NCI-H774 (cell line): ENCODE measurements at regions not wholly inside any gene's neighbourhood (a gene's known extent, or its start where the extent isn't known, plus 50 kb on each side); places are given as distances from the start of the nearest gene placed in this dataset.

Experiments
- DNase-seq: peaks from one replicate; lab custom pipeline; 2025; lab: John Stamatoyannopoulos, UW

DNA sequence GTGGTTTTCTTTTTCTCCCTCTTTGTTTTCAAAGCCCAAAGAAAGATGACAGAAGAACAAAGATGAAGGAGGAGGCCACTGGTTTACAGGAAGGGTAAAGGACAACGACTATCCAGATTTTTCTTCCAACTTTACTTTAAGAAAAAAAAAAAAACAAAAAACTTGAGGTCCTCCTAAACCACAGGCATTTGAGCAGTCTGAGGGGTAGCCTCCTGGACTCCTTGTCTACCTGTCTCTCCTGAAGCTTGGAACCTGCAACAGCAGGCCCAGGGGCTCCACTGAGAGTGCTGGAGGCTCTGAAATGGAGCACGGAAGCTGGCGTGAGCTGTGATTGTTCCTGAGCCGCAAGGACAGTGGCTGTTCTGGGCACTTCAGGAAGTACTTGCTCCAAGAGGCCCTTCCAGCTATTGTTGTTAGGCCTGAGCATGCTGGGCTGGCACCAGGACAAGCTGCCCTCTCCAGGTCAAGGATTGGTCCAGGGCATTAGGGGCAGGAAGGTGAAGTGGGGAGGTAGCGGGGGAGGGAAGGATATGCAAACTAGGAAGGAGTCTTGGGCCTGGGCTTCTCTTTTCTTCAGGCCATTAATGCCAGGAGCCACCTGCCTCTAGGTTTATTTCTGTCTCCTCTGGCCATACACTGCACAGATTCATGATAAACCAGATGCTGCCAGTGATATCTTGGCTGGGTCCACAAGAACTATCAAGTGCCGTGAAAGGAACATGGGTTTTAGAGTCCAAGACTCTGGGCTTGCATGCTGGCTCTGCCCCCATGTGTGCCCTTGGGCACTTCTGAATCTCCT lies 147.3 kb downstream of the CCDC34 start:
- DNase-seq: peak; percentile 10

DNA sequence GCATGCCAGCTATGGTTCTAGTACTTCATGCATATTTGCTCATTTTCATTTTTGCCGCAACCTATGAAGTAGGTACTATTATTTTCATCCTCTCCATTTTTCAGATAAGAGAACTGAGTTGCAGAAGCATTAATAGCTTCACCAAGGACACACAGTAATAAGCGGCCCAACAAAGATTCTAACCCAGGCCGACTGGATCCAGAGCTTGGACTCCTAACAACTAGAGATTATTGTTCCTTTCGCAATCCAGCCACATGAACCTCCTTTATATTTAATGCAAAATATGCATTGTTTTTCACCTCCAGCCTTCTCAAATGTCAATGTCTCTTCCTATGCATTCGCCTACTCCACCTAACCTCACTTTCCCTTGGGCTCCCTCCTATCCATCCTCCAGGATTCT lies 148.3 kb downstream of the CCDC34 start:
- DNase-seq: no peak

- no peak for DNase-seq
These were observed 149.8 kb downstream of the CCDC34 start for GRCh38 chr11:27213232-27213660.

DNA sequence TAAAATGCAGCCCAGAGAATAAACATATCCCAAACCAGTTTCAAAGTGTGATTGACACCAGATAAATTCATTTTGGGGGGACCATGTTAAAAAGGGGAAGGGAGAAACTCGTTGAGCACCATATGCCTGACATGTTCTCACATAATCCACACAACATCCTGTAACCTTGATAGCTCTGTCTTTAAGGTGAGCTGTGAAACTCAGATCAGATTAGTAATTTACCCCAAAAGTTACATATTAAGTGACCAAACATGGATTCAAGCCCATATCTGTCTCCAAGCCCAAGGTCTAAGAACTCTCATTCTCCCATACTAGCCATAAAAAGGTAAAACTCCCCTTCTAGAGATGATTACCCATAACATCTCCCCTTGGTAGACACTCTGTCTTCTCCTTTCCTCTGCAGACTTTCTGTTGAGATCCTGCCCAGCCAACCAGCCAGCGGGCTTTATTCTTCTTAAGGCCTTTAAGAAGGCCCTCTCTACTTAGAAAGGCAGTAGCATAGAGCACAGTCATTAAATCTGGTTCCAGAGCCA lies 150.7 kb downstream of the CCDC34 start:
- DNase-seq: no peak

- peak; percentile 10 for DNase-seq
These were observed 151.5 kb downstream of the CCDC34 start for GRCh38 chr11:27211370-27212127.

GRCh38 chr11:27210531-27210930 lies 152.5 kb downstream of the CCDC34 start:
- DNase-seq: peak; percentile 21

DNA sequence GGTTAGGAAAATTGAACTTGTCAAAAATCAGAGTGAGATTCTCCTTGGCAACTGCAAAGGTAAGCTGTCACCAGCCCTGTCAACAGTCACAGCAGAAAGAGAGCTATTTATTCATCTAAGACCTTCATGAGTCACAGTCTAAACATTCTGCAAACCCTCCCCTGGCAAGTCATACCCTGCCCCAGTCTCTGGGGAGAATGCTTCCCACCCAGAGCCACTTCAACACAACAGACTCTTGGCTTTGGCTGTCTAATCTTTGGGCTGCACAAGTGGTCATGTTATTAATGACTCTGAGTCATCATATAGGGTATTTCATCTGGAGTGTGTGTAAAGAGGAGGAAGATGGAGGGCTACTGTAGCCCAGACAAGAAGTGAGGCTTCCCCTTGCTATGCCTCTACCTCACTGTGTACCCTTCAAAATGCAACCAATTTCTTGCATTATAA lies 153.4 kb downstream of the CCDC34 start:
- DNase-seq: peak; percentile 6

GRCh38 chr11:27208846-27209245 lies 154.2 kb downstream of the CCDC34 start:
- DNase-seq: no peak

DNA sequence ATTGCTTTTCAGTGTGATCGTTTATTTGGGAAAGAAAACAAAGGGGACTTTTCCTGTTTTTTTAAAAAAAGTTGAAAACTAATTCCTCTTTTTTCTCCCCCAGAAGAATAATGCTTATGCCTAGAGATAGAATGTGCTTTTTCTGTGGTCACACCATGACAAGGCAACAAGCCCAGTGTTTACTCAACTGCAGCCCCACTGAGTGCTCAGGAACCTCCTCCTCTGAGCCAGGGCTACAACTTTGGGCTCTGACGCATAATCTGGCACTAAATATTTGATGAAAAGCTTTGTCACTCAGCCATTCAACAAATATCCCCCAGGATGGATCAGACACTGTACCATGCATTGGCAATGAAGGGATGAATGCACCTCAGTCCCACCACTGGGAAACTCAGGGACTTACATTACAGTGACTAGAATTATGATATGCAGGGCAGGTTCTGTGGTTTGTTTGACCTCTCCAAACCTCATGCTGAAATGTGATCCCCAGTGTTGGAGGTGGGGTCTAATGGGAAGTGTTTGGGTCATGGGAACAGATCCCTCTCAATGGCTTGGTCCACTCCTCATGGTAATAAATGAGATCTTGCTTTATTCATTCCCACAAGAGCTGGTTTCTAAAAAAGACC lies 155.9 kb downstream of the CCDC34 start:
- no peak for DNase-seq

GRCh38 chr11:27205779-27206570 lies 157.0 kb downstream of the CCDC34 start:
- DNase-seq: no peak

DNA sequence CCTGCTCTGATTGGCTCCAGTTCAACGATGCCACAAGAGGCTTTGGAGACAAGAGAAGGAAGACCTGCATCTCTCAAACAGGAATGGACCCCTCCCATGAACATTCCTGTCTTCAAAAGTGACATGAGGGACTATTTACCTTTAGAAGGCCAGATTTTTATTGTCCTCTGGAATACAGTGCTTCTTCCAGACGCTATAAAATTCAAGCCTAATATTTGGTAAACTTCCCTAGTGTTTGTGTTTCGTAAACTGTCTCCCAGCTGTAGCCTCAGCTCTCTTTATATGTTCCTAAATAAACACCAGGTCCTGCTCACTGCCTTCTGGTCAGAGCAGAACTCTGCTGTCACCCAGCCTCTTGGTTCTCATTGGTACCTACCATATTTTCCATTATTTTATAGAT lies 157.8 kb downstream of the CCDC34 start:
- no peak for DNase-seq

DNA sequence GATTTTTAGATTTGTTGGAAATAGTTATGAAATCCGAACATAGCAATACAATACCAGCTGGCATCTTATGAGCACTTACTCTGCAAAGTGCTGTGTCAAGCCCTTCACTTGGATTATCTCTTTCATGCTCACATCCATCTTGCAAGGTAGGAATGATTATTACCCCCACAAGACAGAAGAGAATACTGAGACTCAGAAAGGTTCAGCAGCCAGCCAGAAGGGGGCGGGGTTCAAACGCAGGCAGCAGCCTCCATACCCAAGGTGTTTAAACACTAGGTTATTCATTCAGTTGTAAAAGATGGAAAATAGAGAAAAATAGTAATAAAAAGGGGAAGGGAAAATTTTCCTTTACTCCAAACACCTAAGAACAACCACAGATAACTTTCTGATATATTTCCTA lies 158.5 kb downstream of the CCDC34 start:
- no peak for DNase-seq

DNA sequence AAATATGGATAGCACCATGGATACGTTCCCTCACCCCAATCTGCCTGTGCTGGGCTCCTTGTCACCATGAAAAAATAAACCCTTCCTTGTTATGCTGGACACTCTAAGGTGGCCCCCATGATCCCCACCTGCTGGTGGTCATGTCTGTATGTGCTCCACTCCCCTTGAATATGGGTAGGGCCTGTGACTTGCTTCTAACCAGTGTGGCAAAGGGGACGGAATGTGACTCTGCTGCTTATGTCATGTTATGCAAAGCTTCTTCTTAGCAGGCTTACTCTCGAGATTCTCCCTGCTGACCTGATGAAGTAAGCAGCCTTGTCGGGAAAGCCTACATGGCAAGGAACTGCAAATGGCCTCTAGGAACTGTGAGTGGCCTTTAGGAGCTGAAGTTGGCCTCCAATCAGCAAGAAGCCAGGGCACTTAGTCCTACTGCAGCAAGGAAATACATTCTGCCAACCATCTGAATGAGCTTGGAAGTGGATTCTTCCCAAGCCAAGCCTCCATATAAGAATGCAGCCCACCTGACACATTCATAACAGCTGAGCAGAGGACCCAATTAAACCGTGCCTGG lies 159.9 kb downstream of the CCDC34 start:
- DNase-seq: no peak

- peak; percentile 77 for DNase-seq
These were observed 161.1 kb downstream of the BBOX1 start for GRCh38 chr11:27201454-27202302.

DNA sequence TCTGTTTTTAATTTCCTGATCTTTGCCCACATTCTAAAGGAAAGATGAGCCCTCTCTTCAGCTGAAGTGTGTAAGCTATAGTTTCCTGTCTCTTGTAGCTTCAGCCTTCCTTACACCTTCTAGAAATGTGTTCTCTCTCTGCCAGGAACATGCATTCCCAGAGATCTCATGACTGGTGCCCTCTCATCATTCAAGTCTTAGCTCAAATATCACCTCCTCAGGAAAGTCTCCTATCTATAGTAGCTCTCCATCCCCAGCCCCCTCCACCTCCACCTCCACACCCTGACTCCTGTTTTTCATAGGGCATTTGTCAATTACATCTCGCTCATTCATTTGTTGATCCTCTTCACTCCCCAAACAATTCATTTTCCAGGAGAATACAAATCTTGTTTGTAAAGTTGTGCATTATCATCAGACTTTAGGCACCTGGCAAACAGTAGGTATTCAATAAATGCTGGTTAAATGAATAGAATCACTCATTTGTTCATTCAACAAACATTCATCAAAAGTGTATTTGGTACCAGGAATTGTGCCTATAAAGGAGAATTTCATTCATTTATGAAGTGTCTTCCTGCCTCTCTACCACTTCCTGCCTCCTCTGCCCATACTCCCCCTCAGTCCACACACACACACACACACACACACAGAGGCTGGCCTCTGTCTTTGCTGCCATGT lies 160.3 kb downstream of the BBOX1 start:
- DNase-seq: no peak

- DNase-seq: no peak
These were observed 155.7 kb downstream of the BBOX1 start for GRCh38 chr11:27196203-27196897.

DNA sequence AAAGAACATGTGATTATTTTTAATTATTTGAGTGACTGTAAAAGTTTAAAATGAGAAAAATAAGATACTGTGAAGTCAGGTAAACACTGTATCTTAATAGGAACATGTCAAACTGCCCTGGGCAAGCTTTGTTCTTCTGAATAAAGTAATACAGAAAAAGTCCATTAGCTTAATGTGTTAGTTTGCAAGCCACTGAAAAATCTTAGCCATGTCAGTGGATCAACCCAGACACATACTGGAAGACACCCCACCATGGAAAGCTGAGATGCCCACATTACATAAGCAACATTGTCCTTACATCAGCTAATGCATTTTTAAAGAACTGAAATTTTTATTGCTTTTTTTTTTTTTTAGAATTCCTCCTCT lies 155.2 kb downstream of the BBOX1 start:
- DNase-seq: no peak

- DNase-seq: no peak
These were observed 154.4 kb downstream of the BBOX1 start for GRCh38 chr11:27194976-27195375.
